ENCODE measurements at regions not wholly inside any gene's neighbourhood (a gene's known extent, or its start where the extent isn't known, plus 50 kb on each side); places are given as distances from the start of the nearest gene placed in this dataset.

DNA sequence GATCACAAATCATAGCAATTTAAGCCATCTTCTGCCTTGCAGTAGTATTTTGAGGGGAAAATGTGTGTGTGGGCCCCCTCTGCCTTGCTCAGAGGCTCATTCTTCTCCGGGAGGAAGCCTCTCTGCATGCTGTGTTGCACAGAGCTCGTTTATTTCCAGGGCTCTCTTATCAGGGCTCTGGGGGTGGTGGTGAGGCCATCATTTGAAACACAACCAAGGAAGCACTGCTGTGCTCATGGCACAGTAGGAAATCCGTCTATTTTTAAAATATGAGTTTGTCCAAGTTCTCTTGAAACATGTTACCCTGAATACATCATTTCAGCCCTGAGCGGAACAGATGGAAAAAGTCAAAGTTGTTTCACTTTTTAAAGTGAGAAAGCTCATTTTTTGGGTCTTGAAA, 369.0 kb upstream of the CFAP20DC start:
- in situ Hi-C loops (cut with MboI; ENCODE audit: low pct_unique_long_range_greater_than_20kb, low sequenced_read_pairs, unreplicated experiment): no loop called here
- TF ChIP-seq, protein P1, sequence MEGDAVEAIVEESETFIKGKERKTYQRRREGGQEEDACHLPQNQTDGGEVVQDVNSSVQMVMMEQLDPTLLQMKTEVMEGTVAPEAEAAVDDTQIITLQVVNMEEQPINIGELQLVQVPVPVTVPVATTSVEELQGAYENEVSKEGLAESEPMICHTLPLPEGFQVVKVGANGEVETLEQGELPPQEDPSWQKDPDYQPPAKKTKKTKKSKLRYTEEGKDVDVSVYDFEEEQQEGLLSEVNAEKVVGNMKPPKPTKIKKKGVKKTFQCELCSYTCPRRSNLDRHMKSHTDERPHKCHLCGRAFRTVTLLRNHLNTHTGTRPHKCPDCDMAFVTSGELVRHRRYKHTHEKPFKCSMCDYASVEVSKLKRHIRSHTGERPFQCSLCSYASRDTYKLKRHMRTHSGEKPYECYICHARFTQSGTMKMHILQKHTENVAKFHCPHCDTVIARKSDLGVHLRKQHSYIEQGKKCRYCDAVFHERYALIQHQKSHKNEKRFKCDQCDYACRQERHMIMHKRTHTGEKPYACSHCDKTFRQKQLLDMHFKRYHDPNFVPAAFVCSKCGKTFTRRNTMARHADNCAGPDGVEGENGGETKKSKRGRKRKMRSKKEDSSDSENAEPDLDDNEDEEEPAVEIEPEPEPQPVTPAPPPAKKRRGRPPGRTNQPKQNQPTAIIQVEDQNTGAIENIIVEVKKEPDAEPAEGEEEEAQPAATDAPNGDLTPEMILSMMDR (IDR thresholded peaks at IDR 0.05; ENCODE audit: extremely low read depth, insufficient read depth, missing control alignments): no peak
- DNase-seq (ENCODE audit: low spot score): no peak

DNA sequence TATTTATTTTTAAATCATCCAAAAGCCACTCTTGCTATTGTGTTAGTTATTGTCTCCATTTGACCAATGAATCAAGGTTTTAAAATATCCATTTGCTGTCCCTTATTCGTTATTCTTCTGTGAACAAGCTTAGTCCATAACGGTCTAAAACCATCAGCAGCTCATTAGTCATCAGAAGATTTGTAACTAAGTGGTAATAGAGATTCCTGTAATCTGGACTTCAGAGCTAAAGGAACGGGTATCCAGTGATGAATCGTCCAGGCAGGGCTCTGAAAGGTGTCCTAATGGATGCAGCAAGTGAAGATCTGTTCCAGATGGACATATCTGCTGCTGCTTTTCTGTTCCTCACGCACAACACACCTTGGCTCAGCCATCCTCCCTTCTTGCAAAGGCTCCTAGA, 362.7 kb upstream of the CFAP20DC start:
- TF ChIP-seq, protein P1 (IDR thresholded peaks at IDR 0.05; ENCODE audit: extremely low read depth, insufficient read depth, missing control alignments): no peak
- DNase-seq (ENCODE audit: low spot score): no peak
- in situ Hi-C loops (cut with MboI; ENCODE audit: low pct_unique_long_range_greater_than_20kb, low sequenced_read_pairs, unreplicated experiment): no loop called here

DNA sequence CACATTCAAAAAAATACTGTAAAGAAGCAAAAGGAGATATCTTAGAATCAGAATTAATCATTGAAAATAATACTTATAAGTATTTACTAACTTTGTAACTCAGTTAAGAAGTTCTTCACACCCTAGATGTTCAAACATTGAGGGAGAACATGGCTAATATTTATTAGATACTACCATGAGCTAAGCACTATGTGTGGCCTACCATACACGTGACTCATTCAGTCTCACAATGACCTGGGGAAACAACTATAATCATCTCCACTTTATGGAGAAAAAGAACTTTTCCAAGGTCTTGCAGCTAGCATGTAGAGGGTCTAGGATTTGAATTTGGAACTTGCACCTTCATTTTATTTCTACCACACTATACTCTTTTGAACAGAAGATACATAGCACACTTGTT, 361.9 kb upstream of the CFAP20DC start:
- DNase-seq (ENCODE audit: low spot score): no peak
- TF ChIP-seq, protein P1 (IDR thresholded peaks at IDR 0.05; ENCODE audit: extremely low read depth, insufficient read depth, missing control alignments): no peak
- in situ Hi-C loops (cut with MboI; ENCODE audit: low pct_unique_long_range_greater_than_20kb, low sequenced_read_pairs, unreplicated experiment): no loop called here

DNA sequence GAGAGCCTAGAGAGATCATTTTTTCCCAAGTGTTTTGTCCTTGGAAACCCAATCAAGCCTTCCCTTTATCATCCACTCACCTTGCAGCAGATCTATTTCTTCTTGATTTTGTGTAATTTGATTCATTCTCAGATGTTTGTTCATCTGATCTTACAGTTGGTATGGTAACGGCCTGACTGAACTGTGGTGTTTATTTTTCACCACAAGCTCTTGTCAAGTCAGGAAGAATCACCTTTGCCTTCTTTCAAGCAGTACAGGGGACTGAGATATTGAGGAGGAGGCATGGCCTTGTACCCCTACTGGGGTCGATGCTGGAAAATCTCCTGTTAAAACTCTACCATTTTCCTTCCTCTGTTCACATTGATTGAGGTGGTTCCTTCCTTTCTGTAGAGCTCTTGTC, 361.4 kb upstream of the CFAP20DC start:
- TF ChIP-seq, protein P1 (IDR thresholded peaks at IDR 0.05; ENCODE audit: extremely low read depth, insufficient read depth, missing control alignments): no peak
- in situ Hi-C loops (cut with MboI; ENCODE audit: low pct_unique_long_range_greater_than_20kb, low sequenced_read_pairs, unreplicated experiment): no loop called here
- no peak for DNase-seq (ENCODE audit: low spot score)

DNA sequence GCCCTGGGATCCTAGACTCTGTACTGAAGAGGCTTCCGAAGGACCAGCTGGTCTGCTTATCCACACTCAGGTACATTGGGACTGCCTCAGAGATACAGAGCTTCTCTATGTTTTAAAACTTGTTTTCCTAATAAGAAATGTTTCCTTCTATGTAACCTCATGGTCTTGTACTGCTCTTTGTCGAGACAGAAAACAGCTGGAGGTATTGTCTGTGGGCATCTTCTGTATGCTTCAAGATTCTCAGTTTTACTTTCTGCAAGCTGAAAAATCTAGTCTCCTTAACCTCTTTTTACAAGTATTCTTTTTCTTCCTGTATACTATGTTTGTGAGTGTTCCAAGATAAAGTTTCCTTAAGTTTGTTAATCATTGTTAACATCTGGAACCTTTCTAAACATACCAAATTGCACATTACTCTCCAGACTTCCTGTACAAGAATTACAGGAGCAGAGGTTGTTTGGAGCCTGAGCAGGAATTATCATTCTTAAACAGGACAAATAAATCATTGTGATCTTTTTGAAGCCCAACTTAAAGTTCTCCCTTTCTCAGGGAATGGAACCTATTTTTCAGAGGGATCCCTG, 358.3 kb upstream of the CFAP20DC start:
- TF ChIP-seq, protein P1 (IDR thresholded peaks at IDR 0.05; ENCODE audit: extremely low read depth, insufficient read depth, missing control alignments): no peak
- no peak for DNase-seq (ENCODE audit: low spot score)
- in situ Hi-C loops (cut with MboI; ENCODE audit: low pct_unique_long_range_greater_than_20kb, low sequenced_read_pairs, unreplicated experiment): no loop called here

DNA sequence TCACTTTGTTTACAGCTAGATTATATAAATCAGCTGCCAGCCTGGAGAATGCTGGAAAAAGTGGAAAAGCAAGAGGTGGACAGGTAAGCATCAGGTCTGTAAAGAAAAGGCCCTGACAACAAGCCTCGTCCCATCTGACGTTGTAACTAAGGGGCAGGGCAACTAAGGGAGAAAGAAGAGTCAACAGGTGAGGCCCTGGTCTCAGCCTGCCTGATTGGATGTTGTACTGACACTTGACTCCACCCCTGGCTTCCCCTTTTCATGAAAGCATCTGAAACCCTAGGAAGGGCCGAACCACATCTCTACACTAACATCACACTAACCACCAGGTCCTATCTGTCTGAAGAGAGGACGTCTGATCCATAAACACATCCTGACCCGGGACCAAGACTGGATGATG, 357.6 kb upstream of the CFAP20DC start:
- TF ChIP-seq, protein P1 (IDR thresholded peaks at IDR 0.05; ENCODE audit: extremely low read depth, insufficient read depth, missing control alignments): no peak
- DNase-seq (ENCODE audit: low spot score): no peak
- in situ Hi-C loops (cut with MboI; ENCODE audit: low pct_unique_long_range_greater_than_20kb, low sequenced_read_pairs, unreplicated experiment): no loop called here

DNA sequence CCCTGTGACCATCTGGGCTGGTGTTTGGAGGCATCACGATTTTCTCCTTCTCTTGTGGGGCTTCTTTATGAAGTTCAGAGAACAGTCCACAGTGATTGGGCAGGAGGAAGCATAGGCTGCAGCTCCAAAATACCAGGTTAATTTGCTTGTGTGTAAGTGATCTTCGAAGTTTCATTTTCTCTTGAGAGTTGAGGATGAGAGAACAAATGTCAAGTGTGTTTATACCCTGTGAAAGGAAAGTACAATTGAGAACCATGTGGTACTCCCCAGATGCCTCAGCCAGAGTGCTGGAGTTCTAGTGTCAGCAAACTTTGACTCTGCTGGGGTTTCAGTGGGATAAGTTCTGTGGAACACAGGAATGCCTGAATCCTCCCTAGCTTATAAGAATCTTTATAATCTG, 357.1 kb upstream of the CFAP20DC start:
- peak; percentile 42 for DNase-seq (ENCODE audit: low spot score)
- TF ChIP-seq, protein P1 (IDR thresholded peaks at IDR 0.05; ENCODE audit: extremely low read depth, insufficient read depth, missing control alignments): no peak
- in situ Hi-C loops (cut with MboI; ENCODE audit: low pct_unique_long_range_greater_than_20kb, low sequenced_read_pairs, unreplicated experiment): no loop called here

All from GM13977 (cell line).